ENCODE measurements at regions not wholly inside any gene's neighbourhood (a gene's known extent, or its start where the extent isn't known, plus 50 kb on each side); places are given as distances from the start of the nearest gene placed in this dataset.

DNA sequence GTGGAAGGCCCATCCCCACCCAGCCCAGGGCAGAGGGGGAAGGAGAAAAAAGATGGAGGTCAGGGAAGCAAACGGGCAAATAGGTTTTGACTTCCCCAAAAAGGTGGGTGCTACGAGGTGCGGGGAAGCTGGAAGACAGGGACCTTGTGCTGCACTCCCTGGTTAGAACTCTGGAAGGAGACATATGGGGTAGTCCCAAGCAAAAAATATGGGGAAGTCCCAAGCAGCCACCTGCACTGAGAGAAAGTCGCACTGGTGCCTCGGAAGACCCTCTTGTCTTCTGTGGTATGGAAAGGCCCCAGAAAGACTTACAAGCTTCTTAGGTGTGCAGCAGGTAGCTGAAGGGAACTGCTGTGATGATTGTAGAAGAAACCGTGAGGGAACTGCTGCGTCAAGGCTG, 93.8 kb upstream of the CEP85L start:
- no peak for TF ChIP-seq POLR2AphosphoS5 (IDR thresholded peaks at IDR 0.05; ENCODE audit: low read depth)
- TF ChIP-seq, protein P1, sequence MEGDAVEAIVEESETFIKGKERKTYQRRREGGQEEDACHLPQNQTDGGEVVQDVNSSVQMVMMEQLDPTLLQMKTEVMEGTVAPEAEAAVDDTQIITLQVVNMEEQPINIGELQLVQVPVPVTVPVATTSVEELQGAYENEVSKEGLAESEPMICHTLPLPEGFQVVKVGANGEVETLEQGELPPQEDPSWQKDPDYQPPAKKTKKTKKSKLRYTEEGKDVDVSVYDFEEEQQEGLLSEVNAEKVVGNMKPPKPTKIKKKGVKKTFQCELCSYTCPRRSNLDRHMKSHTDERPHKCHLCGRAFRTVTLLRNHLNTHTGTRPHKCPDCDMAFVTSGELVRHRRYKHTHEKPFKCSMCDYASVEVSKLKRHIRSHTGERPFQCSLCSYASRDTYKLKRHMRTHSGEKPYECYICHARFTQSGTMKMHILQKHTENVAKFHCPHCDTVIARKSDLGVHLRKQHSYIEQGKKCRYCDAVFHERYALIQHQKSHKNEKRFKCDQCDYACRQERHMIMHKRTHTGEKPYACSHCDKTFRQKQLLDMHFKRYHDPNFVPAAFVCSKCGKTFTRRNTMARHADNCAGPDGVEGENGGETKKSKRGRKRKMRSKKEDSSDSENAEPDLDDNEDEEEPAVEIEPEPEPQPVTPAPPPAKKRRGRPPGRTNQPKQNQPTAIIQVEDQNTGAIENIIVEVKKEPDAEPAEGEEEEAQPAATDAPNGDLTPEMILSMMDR (IDR thresholded peaks at IDR 0.05; ENCODE audit: insufficient read depth, low read length) = no peak
- TF ChIP-seq, protein P2, sequence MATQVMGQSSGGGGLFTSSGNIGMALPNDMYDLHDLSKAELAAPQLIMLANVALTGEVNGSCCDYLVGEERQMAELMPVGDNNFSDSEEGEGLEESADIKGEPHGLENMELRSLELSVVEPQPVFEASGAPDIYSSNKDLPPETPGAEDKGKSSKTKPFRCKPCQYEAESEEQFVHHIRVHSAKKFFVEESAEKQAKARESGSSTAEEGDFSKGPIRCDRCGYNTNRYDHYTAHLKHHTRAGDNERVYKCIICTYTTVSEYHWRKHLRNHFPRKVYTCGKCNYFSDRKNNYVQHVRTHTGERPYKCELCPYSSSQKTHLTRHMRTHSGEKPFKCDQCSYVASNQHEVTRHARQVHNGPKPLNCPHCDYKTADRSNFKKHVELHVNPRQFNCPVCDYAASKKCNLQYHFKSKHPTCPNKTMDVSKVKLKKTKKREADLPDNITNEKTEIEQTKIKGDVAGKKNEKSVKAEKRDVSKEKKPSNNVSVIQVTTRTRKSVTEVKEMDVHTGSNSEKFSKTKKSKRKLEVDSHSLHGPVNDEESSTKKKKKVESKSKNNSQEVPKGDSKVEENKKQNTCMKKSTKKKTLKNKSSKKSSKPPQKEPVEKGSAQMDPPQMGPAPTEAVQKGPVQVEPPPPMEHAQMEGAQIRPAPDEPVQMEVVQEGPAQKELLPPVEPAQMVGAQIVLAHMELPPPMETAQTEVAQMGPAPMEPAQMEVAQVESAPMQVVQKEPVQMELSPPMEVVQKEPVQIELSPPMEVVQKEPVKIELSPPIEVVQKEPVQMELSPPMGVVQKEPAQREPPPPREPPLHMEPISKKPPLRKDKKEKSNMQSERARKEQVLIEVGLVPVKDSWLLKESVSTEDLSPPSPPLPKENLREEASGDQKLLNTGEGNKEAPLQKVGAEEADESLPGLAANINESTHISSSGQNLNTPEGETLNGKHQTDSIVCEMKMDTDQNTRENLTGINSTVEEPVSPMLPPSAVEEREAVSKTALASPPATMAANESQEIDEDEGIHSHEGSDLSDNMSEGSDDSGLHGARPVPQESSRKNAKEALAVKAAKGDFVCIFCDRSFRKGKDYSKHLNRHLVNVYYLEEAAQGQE (IDR thresholded peaks at IDR 0.05; ENCODE audit: insufficient replicate concordance, low read depth) = no peak
- TF ChIP-seq GABPA (IDR thresholded peaks at IDR 0.05; ENCODE audit: low read depth) = no peak

All from HL-60 (cell line).